ENCODE measurements at regions not wholly inside any gene's neighbourhood (a gene's known extent, or its start where the extent isn't known, plus 50 kb on each side); places are given as distances from the start of the nearest gene placed in this dataset.

GRCh38 chr3:177282119-177282655 lies 84.9 kb upstream of the TBL1XR1 start:
- no peaks in the 10 kb centered on the region for H3K36me3 ChIP-seq (ENCODE audit: low read depth, low read length)
- intact Hi-C loops (cut with micrococcal nuclease), result no loop called here

GRCh38 chr3:177283983-177284382 lies 86.7 kb upstream of the TBL1XR1 start:
- Histone ChIP-seq H4K20me1 (ENCODE audit: low read length) (no peaks in the 10 kb centered on the region), H3K4me2 (ENCODE audit: low read length) (no peak overlapping the region), H3K27ac (ENCODE audit: low read length) (no peak overlapping the region), H3K4me1 (ENCODE audit: insufficient read depth, low read length) (peaks cover 21% of the 10 kb centered on the region), H3K9ac (ENCODE audit: low read length) (no peak overlapping the region), H3K36me3 (ENCODE audit: low read depth, low read length) (no peaks in the 10 kb centered on the region), H3K9me3 (ENCODE audit: low read length) (no peaks in the 10 kb centered on the region), H3K4me3 (ENCODE audit: low read length) (no peak overlapping the region), H3F3A (ENCODE audit: low read length, unreplicated experiment) (no peaks in the 10 kb centered on the region), H2AFZ (ENCODE audit: low read length) (no peak overlapping the region), H3K79me2 (ENCODE audit: low read length) (no peaks in the 10 kb centered on the region), H3K9me2 (replicated peaks; ENCODE audit: low read length) (no peaks in the 10 kb centered on the region), H3K27me3 (ENCODE audit: low read length) (no peaks in the 10 kb centered on the region)
- intact Hi-C loops (cut with micrococcal nuclease), result no loop called here
- BruUV-seq (replicated peaks), result no TSS peak
- DNase-seq (no peak), ATAC-seq (no peak)
- ChIA-PET CTCF (no interaction called here), POLR2A (ENCODE audit: unreplicated experiment) (no interaction called here)
- TF ChIP-seq EZH2phosphoT487 (IDR thresholded peaks at IDR 0.05; ENCODE audit: borderline replicate concordance, low read length), result no peak
- no peak for TF ChIP-seq EZH2 (IDR thresholded peaks at IDR 0.05; ENCODE audit: low read length, unreplicated experiment)
- no peak for TF ChIP-seq CTCF (conservative IDR thresholded peaks at IDR 0.05; ENCODE audit: low read depth, low read length)

More at GRCh38 chr3:177282119-177282655, 84.9 kb upstream of the TBL1XR1 start:
- ChIA-PET CTCF (no interaction called here), POLR2A (ENCODE audit: unreplicated experiment) (no interaction called here)
- Histone ChIP-seq H3K4me2 (ENCODE audit: low read length) (no peak overlapping the region), H2AFZ (ENCODE audit: low read length) (no peak overlapping the region), H3K9me3 (ENCODE audit: low read length) (no peaks in the 10 kb centered on the region), H3K9ac (ENCODE audit: low read length) (no peak overlapping the region), H3K4me3 (ENCODE audit: low read length) (no peak overlapping the region), H4K20me1 (ENCODE audit: low read length) (no peaks in the 10 kb centered on the region), H3K27me3 (ENCODE audit: low read length) (no peaks in the 10 kb centered on the region), H3K27ac (ENCODE audit: low read length) (no peak overlapping the region), H3K9me2 (replicated peaks; ENCODE audit: low read length) (no peaks in the 10 kb centered on the region), H3F3A (ENCODE audit: low read length, unreplicated experiment) (no peaks in the 10 kb centered on the region), H3K79me2 (ENCODE audit: low read length) (no peaks in the 10 kb centered on the region), H3K4me1 (ENCODE audit: insufficient read depth, low read length) (peaks cover 22% of the 10 kb centered on the region)
- no peak for DNase-seq
- TF ChIP-seq EZH2 (IDR thresholded peaks at IDR 0.05; ENCODE audit: low read length, unreplicated experiment) (no peak), EZH2phosphoT487 (IDR thresholded peaks at IDR 0.05; ENCODE audit: borderline replicate concordance, low read length) (no peak), CTCF (conservative IDR thresholded peaks at IDR 0.05; ENCODE audit: low read depth, low read length) (no peak)
- BruUV-seq (replicated peaks), result no TSS peak
- ATAC-seq, result no peak

- H3K4me1 ChIP-seq (ENCODE audit: insufficient read depth, low read length), result peaks cover 16% of the 10 kb centered on the region
- H3K4me2 ChIP-seq (ENCODE audit: low read length), result no peak overlapping the region
- no peak overlapping the region for H3K4me3 ChIP-seq (ENCODE audit: low read length)
- H3K9me2 ChIP-seq (replicated peaks; ENCODE audit: low read length), result no peaks in the 10 kb centered on the region
- no peaks in the 10 kb centered on the region for H3F3A ChIP-seq (ENCODE audit: low read length, unreplicated experiment)
- H3K27ac ChIP-seq (ENCODE audit: low read length), result no peak overlapping the region
- no peak for ATAC-seq
- TF ChIP-seq EZH2 (IDR thresholded peaks at IDR 0.05; ENCODE audit: low read length, unreplicated experiment), result no peak
- TF ChIP-seq EZH2phosphoT487 (IDR thresholded peaks at IDR 0.05; ENCODE audit: borderline replicate concordance, low read length), result no peak
- TF ChIP-seq CTCF (conservative IDR thresholded peaks at IDR 0.05; ENCODE audit: low read depth, low read length), result no peak
- no peak overlapping the region for H3K9ac ChIP-seq (ENCODE audit: low read length)
- no peaks in the 10 kb centered on the region for H3K27me3 ChIP-seq (ENCODE audit: low read length)
- no peaks in the 10 kb centered on the region for H3K9me3 ChIP-seq (ENCODE audit: low read length)
- no TSS peak for BruUV-seq (replicated peaks)
- intact Hi-C loops (cut with micrococcal nuclease), result no loop called here
- ChIA-PET POLR2A (ENCODE audit: unreplicated experiment) (no interaction called here), CTCF (no interaction called here)
- no peak overlapping the region for H2AFZ ChIP-seq (ENCODE audit: low read length)
- no peaks in the 10 kb centered on the region for H3K36me3 ChIP-seq (ENCODE audit: low read depth, low read length)
- no peak for DNase-seq
- no peaks in the 10 kb centered on the region for H3K79me2 ChIP-seq (ENCODE audit: low read length)
- H4K20me1 ChIP-seq (ENCODE audit: low read length), result no peaks in the 10 kb centered on the region
Measured at GRCh38 chr3:177284383-177284881, 87.2 kb upstream of the TBL1XR1 start.

Data from PC-3 (cell line).